RWPE2 (cell line): ENCODE measurements at regions not wholly inside any gene's neighbourhood (a gene's known extent, or its start where the extent isn't known, plus 50 kb on each side); places are given as distances from the start of the nearest gene placed in this dataset.

ENCODE experiments used
- ATAC-seq: fragments of 200-7000 bp; cut with Tn5 transposase; 3 replicates; pipeline ENCODE4 v1.9.1; 2021; ENCODE audit warnings: low read depth
- DNase-seq: peaks from one replicate; pipeline ENCODE4 v3.0.0-alpha.2; 2020; ENCODE audit warnings: low spot score
- H3K27ac ChIP-seq: fragments of 450-650 bp; 2 replicates; pipeline ENCODE4 v1.5.1; 2017; ENCODE audit warnings: mild to moderate bottlenecking; ENCODE audit not compliant: poor library complexity, severe bottlenecking
- H3K27me3 ChIP-seq: fragments of 250-450 bp; sonication (Bioruptor Pico); 2 replicates; pipeline ENCODE4 v1.5.1; 2021; ENCODE audit warnings: mild to moderate bottlenecking, moderate library complexity; ENCODE audit not compliant: insufficient read depth, poor library complexity, severe bottlenecking
- H3K36me3 ChIP-seq: fragments of 250-450 bp; sonication (Bioruptor Pico); 2 replicates; pipeline ENCODE4 v1.5.1; 2020; ENCODE audit warnings: low read depth, mild to moderate bottlenecking, moderate library complexity
- H3K4me1 ChIP-seq: fragments of 250-450 bp; sonication (Bioruptor Pico); 2 replicates; pipeline ENCODE4 v1.5.1; 2021; ENCODE audit warnings: mild to moderate bottlenecking, moderate library complexity; ENCODE audit not compliant: insufficient read depth, poor library complexity, severe bottlenecking
- H3K4me3 ChIP-seq: fragments of 250-450 bp; sonication (Bioruptor Pico); 2 replicates; pipeline ENCODE4 v1.5.1; 2021; ENCODE audit warnings: mild to moderate bottlenecking, moderate library complexity; ENCODE audit not compliant: severe bottlenecking
- H3K9me3 ChIP-seq: fragments of 250-450 bp; sonication (Bioruptor Pico); 2 replicates; pipeline ENCODE4 v1.5.1; 2021; ENCODE audit warnings: mild to moderate bottlenecking, moderate library complexity; ENCODE audit not compliant: severe bottlenecking
- TF ChIP-seq, protein P1 (sequence below): fragments of 450-650 bp; IDR thresholded peaks from one replicate; pipeline ENCODE4 v1.5.1; 2017; ENCODE audit warnings: mild to moderate bottlenecking, moderate library complexity; ENCODE audit not compliant: poor library complexity, severe bottlenecking

DNA sequence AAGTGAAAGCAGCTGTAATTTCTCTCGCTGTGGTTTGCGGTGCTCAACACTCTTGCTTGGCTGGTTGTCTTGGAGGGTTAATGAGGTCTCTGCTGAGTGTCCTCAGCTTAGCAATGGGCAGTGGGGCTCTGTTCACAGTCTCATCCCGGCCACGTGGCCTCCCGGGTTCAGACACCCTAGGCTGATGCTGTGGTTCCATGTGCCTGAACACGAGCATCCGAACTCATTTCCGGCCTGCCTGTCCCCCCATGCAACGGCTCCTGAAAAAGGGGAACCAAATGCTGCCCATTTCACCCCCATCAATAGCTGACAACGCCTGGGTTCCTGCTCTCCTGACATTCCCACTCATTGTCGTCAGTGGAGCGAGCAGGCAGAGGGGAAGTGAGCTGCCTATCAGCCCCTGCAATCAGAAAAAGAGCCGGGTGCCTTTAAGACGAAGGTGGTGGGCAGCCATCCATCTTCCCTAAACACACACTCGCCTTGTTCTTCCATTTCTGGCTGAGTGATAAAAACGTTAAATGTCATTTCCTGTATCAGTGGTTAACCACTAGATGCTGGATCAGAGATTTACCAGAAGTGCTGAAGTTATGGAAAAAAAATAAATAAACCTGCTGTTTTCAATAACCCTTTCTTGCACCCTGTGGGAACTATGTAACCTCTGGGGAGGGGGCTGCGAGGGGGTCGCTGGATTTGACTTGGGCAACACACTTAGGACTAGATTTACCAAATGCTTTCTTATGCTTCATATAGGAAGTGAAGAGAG is 60.3 kb upstream of the BCL2L14 start:
- DNase-seq (no peak), ATAC-seq (no peak)
- Histone ChIP-seq H3K4me3 (no peak overlapping the region), H3K9me3 (no peaks in the 10 kb centered on the region), H3K27me3 (no peaks in the 10 kb centered on the region), H3K4me1 (no peaks in the 10 kb centered on the region), H3K27ac (no peak overlapping the region), H3K36me3 (no peaks in the 10 kb centered on the region)
- TF ChIP-seq, protein P1, sequence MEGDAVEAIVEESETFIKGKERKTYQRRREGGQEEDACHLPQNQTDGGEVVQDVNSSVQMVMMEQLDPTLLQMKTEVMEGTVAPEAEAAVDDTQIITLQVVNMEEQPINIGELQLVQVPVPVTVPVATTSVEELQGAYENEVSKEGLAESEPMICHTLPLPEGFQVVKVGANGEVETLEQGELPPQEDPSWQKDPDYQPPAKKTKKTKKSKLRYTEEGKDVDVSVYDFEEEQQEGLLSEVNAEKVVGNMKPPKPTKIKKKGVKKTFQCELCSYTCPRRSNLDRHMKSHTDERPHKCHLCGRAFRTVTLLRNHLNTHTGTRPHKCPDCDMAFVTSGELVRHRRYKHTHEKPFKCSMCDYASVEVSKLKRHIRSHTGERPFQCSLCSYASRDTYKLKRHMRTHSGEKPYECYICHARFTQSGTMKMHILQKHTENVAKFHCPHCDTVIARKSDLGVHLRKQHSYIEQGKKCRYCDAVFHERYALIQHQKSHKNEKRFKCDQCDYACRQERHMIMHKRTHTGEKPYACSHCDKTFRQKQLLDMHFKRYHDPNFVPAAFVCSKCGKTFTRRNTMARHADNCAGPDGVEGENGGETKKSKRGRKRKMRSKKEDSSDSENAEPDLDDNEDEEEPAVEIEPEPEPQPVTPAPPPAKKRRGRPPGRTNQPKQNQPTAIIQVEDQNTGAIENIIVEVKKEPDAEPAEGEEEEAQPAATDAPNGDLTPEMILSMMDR, result no peak

DNA sequence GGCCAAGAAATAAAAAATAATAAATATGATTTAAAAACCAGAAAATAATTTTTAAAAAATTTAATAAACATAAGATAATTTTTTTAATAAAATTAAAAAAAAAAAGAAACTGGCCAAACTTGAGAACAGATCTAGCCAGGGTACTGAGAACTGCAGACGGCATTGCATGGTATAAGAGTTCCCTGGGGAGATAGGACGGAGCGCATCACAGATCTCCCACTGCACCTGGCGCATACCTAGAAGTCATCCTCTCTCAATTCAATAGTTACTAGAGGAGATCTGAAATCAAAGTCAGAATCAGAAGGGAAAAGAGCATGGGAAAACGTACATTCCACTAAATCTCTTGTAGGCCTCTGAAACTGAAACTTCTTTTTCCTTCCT is 58.9 kb upstream of the BCL2L14 start:
- Histone ChIP-seq H3K27ac (no peak overlapping the region), H3K4me1 (no peaks in the 10 kb centered on the region), H3K9me3 (no peaks in the 10 kb centered on the region), H3K4me3 (no peak overlapping the region), H3K27me3 (no peaks in the 10 kb centered on the region), H3K36me3 (no peaks in the 10 kb centered on the region)
- no peak for DNase-seq
- no peak for ATAC-seq
- TF ChIP-seq, protein P1, result no peak

DNA sequence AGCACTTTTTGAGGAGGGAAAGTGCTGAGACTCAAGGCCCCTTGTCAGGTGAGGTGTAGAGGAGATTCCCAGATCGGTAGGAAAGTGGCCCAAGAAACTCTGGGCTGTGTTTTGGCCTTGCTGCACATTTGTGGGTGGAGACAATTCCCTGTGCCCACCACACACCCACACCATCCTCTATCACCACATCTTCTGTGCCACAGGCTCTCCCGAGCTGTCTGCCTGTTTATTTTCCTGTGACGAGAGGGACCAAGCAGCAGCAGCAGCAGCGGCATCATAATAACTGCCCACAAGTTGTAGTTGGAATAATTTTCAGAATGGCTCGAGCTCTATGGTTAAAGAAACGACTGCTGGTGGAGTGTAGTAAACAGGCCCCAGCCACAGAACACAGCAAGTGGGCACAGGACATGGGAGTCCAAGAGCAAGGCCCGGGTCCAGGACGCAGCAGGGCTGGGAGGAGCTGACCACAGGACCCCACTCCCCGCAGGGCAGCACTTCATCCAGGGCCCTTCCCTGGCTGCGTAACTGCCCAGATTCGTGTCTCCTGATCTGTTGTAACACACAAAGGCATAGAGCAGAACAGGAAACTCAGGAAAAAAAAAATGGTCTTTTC is 55.6 kb upstream of the BCL2L14 start:
- ATAC-seq (no peak), DNase-seq (no peak)
- Histone ChIP-seq H3K27ac (no peak overlapping the region), H3K9me3 (no peaks in the 10 kb centered on the region), H3K4me1 (no peaks in the 10 kb centered on the region), H3K4me3 (no peak overlapping the region), H3K27me3 (no peaks in the 10 kb centered on the region), H3K36me3 (no peaks in the 10 kb centered on the region)
- TF ChIP-seq, protein P1, result no peak

DNA sequence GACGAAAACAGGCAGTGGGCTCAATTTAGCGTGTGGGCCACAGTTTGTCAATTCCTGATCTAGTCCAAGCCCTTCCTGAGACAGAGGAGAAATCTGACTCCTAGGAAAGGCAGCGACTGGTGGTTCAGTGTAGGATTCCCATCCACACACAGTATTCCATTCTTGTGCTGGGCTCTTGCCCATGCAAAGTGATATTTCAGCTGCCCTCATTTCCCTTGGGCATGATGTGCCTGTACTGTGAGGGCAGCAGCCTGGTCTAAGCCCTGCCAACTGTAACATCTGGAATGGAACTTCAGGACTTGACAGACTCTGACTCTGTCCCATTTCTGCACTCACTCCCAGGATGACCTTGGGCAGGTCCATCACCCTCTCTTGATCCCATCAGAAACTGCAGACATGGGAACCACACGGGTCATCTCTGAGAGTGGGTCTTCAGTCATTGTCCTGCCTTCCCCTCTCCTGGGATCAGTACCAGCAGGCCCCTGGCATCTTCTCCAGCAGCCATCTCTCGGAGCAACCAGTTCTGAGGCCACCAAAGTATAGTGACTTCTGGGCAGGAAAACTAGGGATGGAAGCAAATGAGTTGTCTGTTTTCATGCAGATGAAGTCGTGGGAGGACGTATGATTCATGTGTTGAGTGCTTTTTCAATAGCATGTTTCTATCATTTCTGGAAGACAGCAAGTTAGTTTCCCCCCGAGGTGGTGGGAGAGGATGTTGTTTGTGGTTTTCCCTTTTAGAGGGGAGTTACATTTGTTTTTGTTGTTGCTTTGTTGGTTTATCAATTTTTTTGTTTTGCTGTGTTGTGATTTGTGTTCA is 54.2 kb upstream of the BCL2L14 start:
- Histone ChIP-seq H3K9me3 (no peaks in the 10 kb centered on the region), H3K27me3 (no peaks in the 10 kb centered on the region), H3K36me3 (no peaks in the 10 kb centered on the region), H3K4me3 (no peak overlapping the region), H3K27ac (no peak overlapping the region), H3K4me1 (no peaks in the 10 kb centered on the region)
- no peak for DNase-seq
- ATAC-seq, result no peak
- TF ChIP-seq, protein P1, result no peak
